ENCODE measurements at regions not wholly inside any gene's neighbourhood (a gene's known extent, or its start where the extent isn't known, plus 50 kb on each side); places are given as distances from the start of the nearest gene placed in this dataset.
"Not testable (repeated sequence)": the region's sequence is repeated elsewhere in the genome, so short reads cannot be mapped to it uniquely, and the experiment has no call there.

GRCh38 chr11:116666673-116667249 lies 106.0 kb downstream of the BUD13 start:
- not testable (repeated sequence) for DNase-seq (ENCODE audit: low read depth in 2 of 2)

GRCh38 chr11:116665523-116665922 lies 107.3 kb downstream of the BUD13 start:
- no peak for DNase-seq (ENCODE audit: low read depth in 2 of 2)

- no peak for DNase-seq (ENCODE audit: low read depth in 2 of 2)
Measured at GRCh38 chr11:116661056-116661455, 111.7 kb downstream of the BUD13 start.

- DNase-seq (ENCODE audit: low read depth in 2 of 2): no peak
Measured at GRCh38 chr11:116660011-116660410, 112.8 kb downstream of the BUD13 start.

GRCh38 chr11:116658876-116659535 lies 113.8 kb downstream of the BUD13 start:
- no peak for DNase-seq (ENCODE audit: low read depth in 2 of 2)

GRCh38 chr11:116657842-116658825 lies 114.7 kb downstream of the BUD13 start:
- no peak for DNase-seq (ENCODE audit: low read depth in 2 of 2)

GRCh38 chr11:116656011-116656410 lies 116.8 kb downstream of the BUD13 start:
- DNase-seq (ENCODE audit: low read depth in 2 of 2): no peak

GRCh38 chr11:116654526-116654925 lies 118.3 kb downstream of the BUD13 start:
- DNase-seq (ENCODE audit: low read depth in 2 of 2): no peak

GRCh38 chr11:116653206-116653605 lies 119.6 kb downstream of the BUD13 start:
- DNase-seq (ENCODE audit: low read depth in 2 of 2): no peak

- DNase-seq (ENCODE audit: low read depth in 2 of 2): no peak
Measured at GRCh38 chr11:116651737-116652237, 121.0 kb downstream of the BUD13 start.

GRCh38 chr11:116651098-116651736 lies 121.6 kb downstream of the BUD13 start:
- DNase-seq (ENCODE audit: low read depth in 2 of 2): no peak

- no peak for DNase-seq (ENCODE audit: low read depth in 2 of 2)
Measured at GRCh38 chr11:116650052-116650451, 122.7 kb downstream of the BUD13 start.

- no peak for DNase-seq (ENCODE audit: low read depth in 2 of 2)
Measured at GRCh38 chr11:116649268-116649667, 123.5 kb downstream of the BUD13 start.

- DNase-seq (ENCODE audit: low read depth in 2 of 2): no peak
Measured at GRCh38 chr11:116648247-116649174, 124.3 kb downstream of the BUD13 start.

- no peak for DNase-seq (ENCODE audit: low read depth in 2 of 2)
Measured at GRCh38 chr11:116647305-116648080, 125.3 kb downstream of the BUD13 start.

- no peak for DNase-seq (ENCODE audit: low read depth in 2 of 2)
Measured at GRCh38 chr11:116646191-116646590, 126.6 kb downstream of the BUD13 start.

GRCh38 chr11:116644941-116645305 lies 127.9 kb downstream of the BUD13 start:
- no peak for DNase-seq (ENCODE audit: low read depth in 2 of 2)

GRCh38 chr11:116644201-116644940 lies 128.4 kb downstream of the BUD13 start:
- no peak for DNase-seq (ENCODE audit: low read depth in 2 of 2)

GRCh38 chr11:116643521-116643920 lies 129.3 kb downstream of the BUD13 start:
- no peak for DNase-seq (ENCODE audit: low read depth in 2 of 2)
